B cell (primary cell): ENCODE measurements at regions not wholly inside any gene's neighbourhood (a gene's known extent, or its start where the extent isn't known, plus 50 kb on each side); places are given as distances from the start of the nearest gene placed in this dataset.

Source experiments
- ATAC-seq: fragments of 200-7000 bp; cut with Tn5 transposase; one replicate; pipeline ENCODE4 v1.10.0; 2021; ENCODE audit warnings: low read depth, mild to moderate bottlenecking, moderate number of reproducible peaks, moderate library complexity
- CTCF ChIA-PET: fragments of 350-600 bp; sonication (Branson Sonifier 250); formaldehyde crosslinking; loops from one replicate; lab custom pipeline; 2021; ENCODE audit warnings: antibody characterized with exemption, inconsistent platforms; lab: Charles Lee
- POLR2A ChIA-PET: fragments of 350-600 bp; sonication (Branson Sonifier 250); formaldehyde crosslinking; loops from one replicate; lab custom pipeline; 2021; ENCODE audit warnings: antibody characterized with exemption; lab: Charles Lee
- DNase-seq: peaks from one replicate; pipeline ENCODE4 v3.0.0; 2013
- H2AFZ ChIP-seq: 2 replicates; pipeline ENCODE4 v1.6.1; 2012; ENCODE audit warnings: mild to moderate bottlenecking, low read depth, low read length; ENCODE audit not compliant: insufficient read depth, poor library complexity, severe bottlenecking
- H3K27ac ChIP-seq, 2 donors: 1 replicate in 1 of 2; 2 replicates in 1 of 2; pipeline ENCODE4 v1.5.1; 2012 to 2013; ENCODE audit warnings: low read length in 2 of 2, mild to moderate bottlenecking in 2 of 2, moderate library complexity in 1 of 2
- H3K27me3 ChIP-seq, 4 experiments: fragments of 200-600 bp in 1 of 4; sonication (generic) in 1 of 4; replicated peaks in 1 of 4; 1 replicate in 2 of 4; 2 replicates in 2 of 4; pipeline versions ENCODE4 v1.6.1 to v1.7.0; 2013 to 2016; ENCODE audit warnings: low read length in 3 of 4, mild to moderate bottlenecking in 2 of 4, mixed read lengths in 1 of 4, moderate library complexity in 1 of 4; ENCODE audit not compliant: insufficient read depth in 4 of 4, control insufficient read depth in 3 of 4; ENCODE audit errors: control extremely low read depth in 1 of 4
- H3K36me3 ChIP-seq, 2 experiments: replicated peaks in 1 of 2; 1 replicate in 1 of 2; 2 replicates in 1 of 2; pipeline versions ENCODE4 v1.6.1 to v1.7.1; 2013; ENCODE audit warnings: low read length in 1 of 2; ENCODE audit not compliant: insufficient read depth in 2 of 2, control insufficient read depth in 1 of 2; ENCODE audit errors: control extremely low read depth in 1 of 2, extremely low read depth in 1 of 2
- H3K4me1 ChIP-seq, 2 donors: fragments of 200-600 bp in 1 of 2; sonication (generic) in 1 of 2; 1 replicate in 1 of 2; 2 replicates in 1 of 2; pipeline versions ENCODE4 v1.5.1 to v1.6.1; 2013 to 2017; ENCODE audit warnings: low read length in 2 of 2; ENCODE audit not compliant: control insufficient read depth in 2 of 2, insufficient read depth in 2 of 2
- H3K4me2 ChIP-seq: replicated peaks from 2 replicates; pipeline ENCODE3; 2012; ENCODE audit warnings: mild to moderate bottlenecking, low read depth, low read length; ENCODE audit not compliant: poor library complexity, severe bottlenecking
- H3K4me3 ChIP-seq, 5 experiments: fragments of 200-600 bp in 1 of 5; sonication (generic) in 1 of 5; 1 replicate in 3 of 5; 2 replicates in 2 of 5; pipeline versions ENCODE4 v1.5.1 to v1.7.0; 2011 to 2016; ENCODE audit warnings: low read length in 4 of 5, mild to moderate bottlenecking in 4 of 5, low read depth in 2 of 5, control low read depth in 1 of 5, moderate library complexity in 1 of 5; ENCODE audit not compliant: insufficient read depth in 1 of 5; ENCODE audit errors: control extremely low read depth in 1 of 5, extremely low read depth in 1 of 5
- H3K79me2 ChIP-seq: fragments of 200-600 bp; sonication (generic); one replicate; pipeline ENCODE4 v1.6.0; 2016; ENCODE audit warnings: low read length; ENCODE audit not compliant: control insufficient read depth, insufficient read depth
- H3K9ac ChIP-seq: fragments of 200-600 bp; sonication (generic); 2 replicates; pipeline ENCODE4 v1.6.1; 2017; ENCODE audit warnings: mild to moderate bottlenecking, low read length, moderate library complexity
- H3K9me3 ChIP-seq, 3 donors: one replicate each; pipeline versions ENCODE4 v1.6.1 to v1.7.1; 2013; ENCODE audit warnings: low read length in 2 of 3; ENCODE audit not compliant: control insufficient read depth in 2 of 3, insufficient read depth in 1 of 3; ENCODE audit errors: control extremely low read depth in 1 of 3
- H4K20me1 ChIP-seq: 2 replicates; pipeline ENCODE4 v1.6.0; 2012; ENCODE audit warnings: mild to moderate bottlenecking, low read length; ENCODE audit not compliant: insufficient read depth, control insufficient read depth, poor library complexity, severe bottlenecking
- H3K27ac Mint-ChIP-seq: one replicate; pipeline ENCODE4 v1.8.0; 2021; ENCODE audit warnings: mixed read lengths
- H3K27me3 Mint-ChIP-seq: one replicate; pipeline ENCODE4 v1.8.0; 2021; ENCODE audit warnings: mixed read lengths
- H3K4me1 Mint-ChIP-seq: one replicate; pipeline ENCODE4 v1.8.0; 2021; ENCODE audit warnings: mixed read lengths
- H3K4me3 Mint-ChIP-seq: one replicate; pipeline ENCODE4 v1.8.0; 2021; ENCODE audit warnings: mixed read lengths
- H3K9me3 Mint-ChIP-seq: one replicate; pipeline ENCODE4 v1.8.0; 2022; ENCODE audit warnings: mixed read lengths; ENCODE audit not compliant: insufficient read depth
- EZH2 ChIP-seq: IDR thresholded peaks from 2 replicates; pipeline ENCODE4 v1.6.1; 2012; ENCODE audit warnings: borderline replicate concordance, low read depth, mild to moderate bottlenecking, moderate library complexity, low read length; ENCODE audit not compliant: insufficient read depth, poor library complexity, severe bottlenecking
- WGBS: methylation state at CpG from one replicate; pipeline ENCODE4 v1.1.5; 2013; ENCODE audit warnings: missing lambda C conversion rate; ENCODE audit not compliant: insufficient coverage; 5-methylcytosine and 5-hydroxymethylcytosine counted together
- intact Hi-C: fragments of 100-400 bp; cut with micrococcal nuclease; formaldehyde crosslinking; loops from one replicate; pipeline ENCODE4 v1.10.0; 2022
- TF ChIP-seq, protein P1 (sequence below): fragments of 200-600 bp; IDR thresholded peaks from one replicate; pipeline ENCODE4 v1.8.0; 2022; ENCODE audit warnings: antibody characterized with exemption, mild to moderate bottlenecking

DNA sequence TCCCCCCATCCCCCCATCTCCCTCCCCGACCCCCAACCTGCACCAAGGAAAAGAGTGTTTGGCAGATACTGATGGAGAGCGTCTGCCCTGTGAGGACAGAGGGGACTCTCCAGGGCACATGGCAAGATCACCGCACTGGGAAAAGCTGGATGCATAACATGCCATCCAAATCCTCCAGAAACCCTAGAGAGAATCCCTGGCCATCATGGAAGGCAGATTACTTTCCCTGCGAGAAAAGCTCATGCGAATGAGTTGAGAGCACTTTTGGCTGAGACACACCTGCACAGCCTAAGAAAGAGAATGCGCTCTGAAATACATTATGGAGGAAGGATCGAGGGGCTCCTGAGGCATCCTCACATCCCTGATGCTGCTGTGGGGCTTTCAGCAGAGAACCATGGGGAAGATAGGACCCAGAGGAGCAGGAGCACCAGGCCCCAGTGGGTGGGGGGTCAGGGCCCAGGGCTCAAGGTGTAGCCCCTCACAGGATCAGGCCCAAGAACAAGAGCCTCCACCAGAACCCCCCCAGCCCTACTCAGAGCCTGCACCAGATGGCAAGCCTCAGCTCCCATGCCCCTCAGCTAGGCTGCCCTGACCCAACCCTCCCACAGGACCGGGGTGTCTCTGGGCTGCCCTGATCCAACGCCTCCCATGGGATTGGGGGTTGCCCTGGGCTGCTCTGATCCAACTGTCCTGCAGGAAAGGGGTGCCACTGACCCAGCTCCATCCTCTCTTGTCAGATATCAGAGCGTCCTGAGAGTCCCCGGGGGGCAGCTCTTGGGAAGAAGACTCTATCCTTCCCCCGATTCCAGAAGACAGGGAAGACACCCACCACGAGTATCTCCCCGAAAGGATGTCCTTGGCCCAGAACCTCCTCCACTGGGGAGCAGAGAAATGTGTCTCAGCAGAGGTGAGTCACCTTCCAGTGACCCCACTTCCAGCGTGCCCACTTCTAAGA lies 153.4 kb downstream of the NDUFA10 start:
- POLR2A ChIA-PET, result no interaction called here
- H3K9me3 Mint-ChIP-seq, result no peaks in the 10 kb centered on the region
- WGBS, result 88% methylated on average over 11 of the region's 15 CpGs

DNA sequence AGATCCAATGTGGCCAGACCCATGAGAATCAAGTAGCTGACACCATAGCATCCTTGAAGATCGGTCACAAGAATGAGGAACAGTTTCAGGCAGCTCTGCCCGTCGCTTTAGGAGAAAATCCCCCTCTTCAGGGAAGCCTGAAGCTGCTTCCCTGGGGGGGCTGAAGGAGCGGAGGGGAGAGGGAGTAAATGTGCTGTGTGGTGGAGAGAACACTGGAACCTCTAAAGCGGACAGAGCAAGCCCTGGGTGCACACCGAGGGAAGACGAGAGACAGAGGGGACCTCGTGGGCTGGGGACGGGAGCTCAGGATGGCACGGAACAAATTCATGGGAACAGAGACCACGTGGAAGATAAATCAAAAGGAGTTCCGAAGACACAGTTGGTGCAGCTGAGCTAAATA lies 154.3 kb downstream of the NDUFA10 start:
- H3K27me3 ChIP-seq, result peaks cover 0 to 4% (median 1%) of the 10 kb centered on the region in 4 experiments
- no peak overlapping the region for H3K4me3 Mint-ChIP-seq
- H3K4me3 ChIP-seq, result no peak overlapping the region
- H4K20me1 ChIP-seq, result no peaks in the 10 kb centered on the region
- no peaks in the 10 kb centered on the region for H3K9me3 ChIP-seq
- ATAC-seq (no peak), DNase-seq (no peak)
- CTCF ChIA-PET, result interaction anchor here (1.4 to 1.5 kb wide), 2 partner anchors 9 to 12 kb away, joined by 4 read pairs; no protein-coding TSS in a partner anchor
- POLR2A ChIA-PET, result no interaction called here
- H3K9ac ChIP-seq, result no peak overlapping the region
- H3K9me3 Mint-ChIP-seq, result no peaks in the 10 kb centered on the region
- no peaks in the 10 kb centered on the region for H3K4me1 Mint-ChIP-seq
- H3K27me3 Mint-ChIP-seq, result peaks cover 7% of the 10 kb centered on the region
- TF ChIP-seq EZH2, result no peak
- TF ChIP-seq, protein P1, sequence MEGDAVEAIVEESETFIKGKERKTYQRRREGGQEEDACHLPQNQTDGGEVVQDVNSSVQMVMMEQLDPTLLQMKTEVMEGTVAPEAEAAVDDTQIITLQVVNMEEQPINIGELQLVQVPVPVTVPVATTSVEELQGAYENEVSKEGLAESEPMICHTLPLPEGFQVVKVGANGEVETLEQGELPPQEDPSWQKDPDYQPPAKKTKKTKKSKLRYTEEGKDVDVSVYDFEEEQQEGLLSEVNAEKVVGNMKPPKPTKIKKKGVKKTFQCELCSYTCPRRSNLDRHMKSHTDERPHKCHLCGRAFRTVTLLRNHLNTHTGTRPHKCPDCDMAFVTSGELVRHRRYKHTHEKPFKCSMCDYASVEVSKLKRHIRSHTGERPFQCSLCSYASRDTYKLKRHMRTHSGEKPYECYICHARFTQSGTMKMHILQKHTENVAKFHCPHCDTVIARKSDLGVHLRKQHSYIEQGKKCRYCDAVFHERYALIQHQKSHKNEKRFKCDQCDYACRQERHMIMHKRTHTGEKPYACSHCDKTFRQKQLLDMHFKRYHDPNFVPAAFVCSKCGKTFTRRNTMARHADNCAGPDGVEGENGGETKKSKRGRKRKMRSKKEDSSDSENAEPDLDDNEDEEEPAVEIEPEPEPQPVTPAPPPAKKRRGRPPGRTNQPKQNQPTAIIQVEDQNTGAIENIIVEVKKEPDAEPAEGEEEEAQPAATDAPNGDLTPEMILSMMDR, result no peak
- no peak overlapping the region for H3K27ac ChIP-seq
- intact Hi-C loops, result no loop called here
- no peaks in the 10 kb centered on the region for H3K79me2 ChIP-seq
- H3K27ac Mint-ChIP-seq, result no peak overlapping the region
- H3K4me2 ChIP-seq, result no peak overlapping the region
- H3K36me3 ChIP-seq, result no peaks in the 10 kb centered on the region
- no peak overlapping the region for H2AFZ ChIP-seq
- WGBS, result 90% methylated on average over 10 of the region's 12 CpGs
- no peaks in the 10 kb centered on the region for H3K4me1 ChIP-seq

More for the DNA sequence above, 153.4 kb downstream of the NDUFA10 start:
- no peak for ATAC-seq
- TF ChIP-seq, protein P1, result no peak
- TF ChIP-seq EZH2, result no peak
- Mint-ChIP-seq H3K27me3 (peaks cover 7% of the 10 kb centered on the region), H3K27ac (no peak overlapping the region), H3K4me1 (no peaks in the 10 kb centered on the region), H3K4me3 (no peak overlapping the region)
- Histone ChIP-seq H3K27ac (no peak overlapping the region), H3K27me3 (peaks cover 0 to 4% (median 1%) of the 10 kb centered on the region in 4 experiments), H3K79me2 (no peaks in the 10 kb centered on the region), H3K9ac (no peak overlapping the region), H2AFZ (no peak overlapping the region), H3K4me1 (no peaks in the 10 kb centered on the region), H3K36me3 (no peaks in the 10 kb centered on the region), H3K4me2 (no peak overlapping the region), H3K9me3 (no peaks in the 10 kb centered on the region), H3K4me3 (no peak overlapping the region), H4K20me1 (no peaks in the 10 kb centered on the region)
- no peak for DNase-seq
- CTCF ChIA-PET, result interaction anchor here (1.4 to 1.5 kb wide), 2 partner anchors 8 to 11 kb away, joined by 4 read pairs; no protein-coding TSS in a partner anchor
- intact Hi-C loops, result no loop called here
